ENCODE measurements at regions not wholly inside any gene's neighbourhood (a gene's known extent, or its start where the extent isn't known, plus 50 kb on each side); places are given as distances from the start of the nearest gene placed in this dataset.

- no peaks in the 10 kb centered on the region for H3K27me3 ChIP-seq
- no peaks in the 10 kb centered on the region for H3K4me1 Mint-ChIP-seq
- TF ChIP-seq EZH2 (IDR thresholded peaks at IDR 0.05) (no peak), CTCF (IDR thresholded peaks at IDR 0.05) (no peak), EZH2phosphoT487 (IDR thresholded peaks at IDR 0.05) (no peak)
- H3K9ac ChIP-seq: no peak overlapping the region
- H3K9me3 ChIP-seq (ENCODE audit: low read depth): no peaks in the 10 kb centered on the region
- H3K27ac ChIP-seq: no peak overlapping the region
- H3K27me3 Mint-ChIP-seq (ENCODE audit: insufficient read depth, low read depth): no peaks in the 10 kb centered on the region
- no peak overlapping the region for H3K4me3 ChIP-seq
- H3K4me3 Mint-ChIP-seq: no peak overlapping the region
- no peaks in the 10 kb centered on the region for H3K9me3 Mint-ChIP-seq
- H3K4me2 ChIP-seq: no peak overlapping the region
- no peaks in the 10 kb centered on the region for H3F3A ChIP-seq (ENCODE audit: low read depth)
- no peaks in the 10 kb centered on the region for H3K36me3 Mint-ChIP-seq
- H3K27ac Mint-ChIP-seq: no peak overlapping the region
- no peaks in the 10 kb centered on the region for H4K20me1 ChIP-seq (ENCODE audit: low read depth)
- no peaks in the 10 kb centered on the region for H3K79me2 ChIP-seq (ENCODE audit: low read depth)
- no peaks in the 10 kb centered on the region for H3K36me3 ChIP-seq
- no peak overlapping the region for H2AFZ ChIP-seq (replicated peaks)
- DNase-seq (ENCODE audit: low spot score): no peak
- no peaks in the 10 kb centered on the region for H3K4me1 ChIP-seq
Observed at GRCh38 chr10:120345186-120345585, 111.8 kb upstream of the PLPP4 start.

- Mint-ChIP-seq H3K4me3 (no peak overlapping the region), H3K27me3 (ENCODE audit: insufficient read depth, low read depth) (no peaks in the 10 kb centered on the region), H3K4me1 (no peaks in the 10 kb centered on the region), H3K9me3 (peaks cover 6% of the 10 kb centered on the region), H3K36me3 (no peaks in the 10 kb centered on the region), H3K27ac (no peak overlapping the region)
- Histone ChIP-seq H3K4me1 (no peaks in the 10 kb centered on the region), H3K27ac (no peak overlapping the region), H3K9ac (no peak overlapping the region), H3K9me3 (ENCODE audit: low read depth) (no peaks in the 10 kb centered on the region), H3K79me2 (ENCODE audit: low read depth) (no peaks in the 10 kb centered on the region), H3K36me3 (peaks cover 4% of the 10 kb centered on the region), H3F3A (ENCODE audit: low read depth) (no peaks in the 10 kb centered on the region), H2AFZ (replicated peaks) (no peak overlapping the region), H3K27me3 (no peaks in the 10 kb centered on the region), H4K20me1 (ENCODE audit: low read depth) (no peaks in the 10 kb centered on the region), H3K4me2 (no peak overlapping the region), H3K4me3 (no peak overlapping the region)
- TF ChIP-seq EZH2 (IDR thresholded peaks at IDR 0.05) (no peak), CTCF (IDR thresholded peaks at IDR 0.05) (no peak), EZH2phosphoT487 (IDR thresholded peaks at IDR 0.05) (no peak)
- DNase-seq (ENCODE audit: low spot score): no peak
Observed at GRCh38 chr10:120347644-120348043, 109.4 kb upstream of the PLPP4 start.

GRCh38 chr10:120349069-120349468, 108.0 kb upstream of the PLPP4 start:
- H3K4me1 ChIP-seq: no peaks in the 10 kb centered on the region
- H3K27me3 Mint-ChIP-seq (ENCODE audit: insufficient read depth, low read depth): no peaks in the 10 kb centered on the region

More at GRCh38 chr10:120349069-120349468, 108.0 kb upstream of the PLPP4 start:
- TF ChIP-seq EZH2phosphoT487 (IDR thresholded peaks at IDR 0.05) (no peak), EZH2 (IDR thresholded peaks at IDR 0.05) (no peak), CTCF (IDR thresholded peaks at IDR 0.05) (no peak)
- Mint-ChIP-seq H3K9me3 (peaks cover 9% of the 10 kb centered on the region), H3K36me3 (no peaks in the 10 kb centered on the region), H3K4me1 (no peaks in the 10 kb centered on the region), H3K27ac (no peak overlapping the region), H3K4me3 (no peak overlapping the region)
- no peaks in the 10 kb centered on the region for H3F3A ChIP-seq (ENCODE audit: low read depth)
- no peaks in the 10 kb centered on the region for H3K79me2 ChIP-seq (ENCODE audit: low read depth)
- H3K9ac ChIP-seq: no peak overlapping the region
- no peak overlapping the region for H3K4me3 ChIP-seq
- no peak overlapping the region for H3K4me2 ChIP-seq
- H3K27ac ChIP-seq: no peak overlapping the region
- no peak for DNase-seq (ENCODE audit: low spot score)
- H3K27me3 ChIP-seq: no peaks in the 10 kb centered on the region
- H4K20me1 ChIP-seq (ENCODE audit: low read depth): no peaks in the 10 kb centered on the region
- peaks cover 4% of the 10 kb centered on the region for H3K36me3 ChIP-seq
- H3K9me3 ChIP-seq (ENCODE audit: low read depth): no peaks in the 10 kb centered on the region
- H2AFZ ChIP-seq (replicated peaks): no peak overlapping the region

All from neural progenitor cell (in vitro differentiated cells).